ENCODE measurements at regions not wholly inside any gene's neighbourhood (a gene's known extent, or its start where the extent isn't known, plus 50 kb on each side); places are given as distances from the start of the nearest gene placed in this dataset.

- DNase-seq (ENCODE audit: extremely low read depth in 1 of 11, low read depth in 9 of 11, low spot score in 4 of 11) = no peak
Observed at GRCh38 chr6:167526465-167527368, 201.8 kb downstream of the TTLL2 start.

GRCh38 chr6:167528239-167528638, 203.4 kb downstream of the TTLL2 start:
- DNase-seq (ENCODE audit: extremely low read depth in 1 of 11, low read depth in 9 of 11, low spot score in 4 of 11) = no peak

- no peak for DNase-seq (ENCODE audit: extremely low read depth in 1 of 11, low read depth in 9 of 11, low spot score in 4 of 11)
Observed at GRCh38 chr6:167528976-167529375, 204.1 kb downstream of the TTLL2 start.

- peak in 2 of 11 donors; percentile 60 for DNase-seq (ENCODE audit: extremely low read depth in 1 of 11, low read depth in 9 of 11, low spot score in 4 of 11)
Observed at GRCh38 chr6:167529444-167530335, 204.8 kb downstream of the TTLL2 start.

GRCh38 chr6:167530951-167531350, 206.1 kb downstream of the TTLL2 start:
- DNase-seq (ENCODE audit: extremely low read depth in 1 of 11, low read depth in 9 of 11, low spot score in 4 of 11) = no peak

GRCh38 chr6:167532410-167533288, 207.8 kb downstream of the TTLL2 start:
- no peak for DNase-seq (ENCODE audit: extremely low read depth in 1 of 11, low read depth in 9 of 11, low spot score in 4 of 11)

GRCh38 chr6:167533851-167534250, 209.0 kb downstream of the TTLL2 start:
- no peak for DNase-seq (ENCODE audit: extremely low read depth in 1 of 11, low read depth in 9 of 11, low spot score in 4 of 11)

GRCh38 chr6:167537816-167538215, 212.9 kb downstream of the TTLL2 start:
- DNase-seq (ENCODE audit: extremely low read depth in 1 of 11, low read depth in 9 of 11, low spot score in 4 of 11) = no peak

- DNase-seq (ENCODE audit: extremely low read depth in 1 of 11, low read depth in 9 of 11, low spot score in 4 of 11) = no peak
Observed at GRCh38 chr6:167538746-167539145, 213.9 kb downstream of the TTLL2 start.

- DNase-seq (ENCODE audit: extremely low read depth in 1 of 11, low read depth in 9 of 11, low spot score in 4 of 11) = no peak
Observed at GRCh38 chr6:167540796-167541195, 215.9 kb downstream of the TTLL2 start.

GRCh38 chr6:167541544-167541943, 216.7 kb downstream of the TTLL2 start:
- no peak for DNase-seq (ENCODE audit: extremely low read depth in 1 of 11, low read depth in 9 of 11, low spot score in 4 of 11)

GRCh38 chr6:167543602-167544497, 219.0 kb downstream of the TTLL2 start:
- DNase-seq (ENCODE audit: extremely low read depth in 1 of 11, low read depth in 9 of 11, low spot score in 4 of 11) = no peak

GRCh38 chr6:167546611-167547327, 221.9 kb downstream of the TTLL2 start:
- DNase-seq (ENCODE audit: extremely low read depth in 1 of 11, low read depth in 9 of 11, low spot score in 4 of 11) = no peak

- no peak for DNase-seq (ENCODE audit: extremely low read depth in 1 of 11, low read depth in 9 of 11, low spot score in 4 of 11)
Observed at GRCh38 chr6:167547328-167547692, 222.4 kb downstream of the TTLL2 start.

GRCh38 chr6:167547751-167548150, 222.9 kb downstream of the TTLL2 start:
- DNase-seq (ENCODE audit: extremely low read depth in 1 of 11, low read depth in 9 of 11, low spot score in 4 of 11) = no peak

- no peak for DNase-seq (ENCODE audit: extremely low read depth in 1 of 11, low read depth in 9 of 11, low spot score in 4 of 11)
Observed at GRCh38 chr6:167548451-167548850, 223.6 kb downstream of the TTLL2 start.

- no peak for DNase-seq (ENCODE audit: extremely low read depth in 1 of 11, low read depth in 9 of 11, low spot score in 4 of 11)
Observed at GRCh38 chr6:167549213-167549612, 224.3 kb downstream of the TTLL2 start.

Data from renal cortex interstitium (tissue), 11 donors.